SK-N-SH (cell line): ENCODE measurements at regions not wholly inside any gene's neighbourhood (a gene's known extent, or its start where the extent isn't known, plus 50 kb on each side); places are given as distances from the start of the nearest gene placed in this dataset.
A peak's percentile ranks its signal among the peaks of the same experiment; 100 is the strongest.

Source experiments
- CTCF ChIA-PET: fragments of 300-600, 350-600 bp; formaldehyde crosslinking; extraction: SDS; loops from one replicate; lab custom pipeline; 2021; lab: Yijun Ruan, JAX
- POLR2A ChIA-PET: fragments of 350-600 bp; sonication (Branson Sonifier 250); formaldehyde crosslinking; extraction: SDS; loops from one replicate; lab custom pipeline; 2020; ENCODE audit warnings: antibody characterized with exemption, inconsistent platforms; lab: Yijun Ruan, JAX
- DNase-seq: peaks from one replicate; pipeline ENCODE4 v3.0.0; 2012
- H2AFZ ChIP-seq: fragments of 200-600 bp; sonication (generic); 2 replicates; pipeline ENCODE4 v1.8.1; 2016; ENCODE audit warnings: antibody characterized with exemption, mild to moderate bottlenecking, low read depth
- H3F3A ChIP-seq: fragments of 200-600 bp; sonication (generic); replicated peaks from 2 replicates; pipeline ENCODE3; 2016; ENCODE audit warnings: antibody characterized with exemption, mild to moderate bottlenecking; ENCODE audit not compliant: insufficient read depth
- H3K27ac ChIP-seq, 2 experiments: fragments of 200-500 bp in 1 of 2; fragments of 200-600 bp in 1 of 2; sonication (Bioruptor generic) in 1 of 2; sonication (generic), shearing (Covaris generic) in 1 of 2; 2 replicates each; pipeline versions ENCODE4 v1.5.1 to v1.6.1; 2014 to 2016; ENCODE audit warnings: low read depth in 2 of 2, inconsistent platforms in 1 of 2, low read length in 1 of 2, mild to moderate bottlenecking in 1 of 2, mixed read lengths in 1 of 2
- H3K27me3 ChIP-seq: fragments of 200-600 bp; sonication (generic), shearing (Covaris generic); 2 replicates; pipeline ENCODE4 v1.6.1; 2016; ENCODE audit warnings: mixed run types; ENCODE audit not compliant: insufficient read depth
- H3K36me3 ChIP-seq, 2 experiments: fragments of 200-500 bp in 1 of 2; fragments of 200-600 bp in 1 of 2; sonication (Bioruptor generic) in 1 of 2; sonication (generic) in 1 of 2; replicated peaks in 1 of 2; 2 replicates each; pipeline versions ENCODE3 to v1.5.1; 2014 to 2016; ENCODE audit warnings: low read length in 1 of 2, mild to moderate bottlenecking in 1 of 2; ENCODE audit not compliant: insufficient read depth in 2 of 2, control insufficient read depth in 1 of 2
- H3K4me1 ChIP-seq, 2 experiments: fragments of 200-500 bp in 1 of 2; fragments of 200-600 bp in 1 of 2; sonication (Bioruptor generic) in 1 of 2; sonication (generic), shearing (Covaris generic) in 1 of 2; 2 replicates each; pipeline versions ENCODE4 v1.5.1 to v1.6.1; 2014 to 2016; ENCODE audit warnings: low read depth in 1 of 2, low read length in 1 of 2, mixed run types in 1 of 2; ENCODE audit not compliant: insufficient read depth in 2 of 2, control insufficient read depth in 1 of 2
- H3K4me2 ChIP-seq: fragments of 200-600 bp; sonication (generic), shearing (Covaris generic); 2 replicates; pipeline ENCODE4 v1.6.1; 2017; ENCODE audit warnings: mixed run types
- H3K4me3 ChIP-seq, 2 experiments: fragments of 200-500 bp in 1 of 2; fragments of 200-600 bp in 1 of 2; sonication (Bioruptor generic) in 1 of 2; sonication (generic), shearing (Covaris generic) in 1 of 2; 2 replicates each; pipeline versions ENCODE4 v1.5.1 to v1.8.1; 2014 to 2016; ENCODE audit warnings: low read depth in 2 of 2, inconsistent platforms in 1 of 2, low read length in 1 of 2, mild to moderate bottlenecking in 1 of 2, mixed read lengths in 1 of 2, moderate library complexity in 1 of 2
- H3K79me2 ChIP-seq: fragments of 200-600 bp; sonication (generic); 2 replicates; pipeline ENCODE4 v1.8.1; 2017; ENCODE audit warnings: mild to moderate bottlenecking; ENCODE audit not compliant: insufficient read depth
- H3K9ac ChIP-seq: fragments of 200-600 bp; sonication (generic); 2 replicates; pipeline ENCODE4 v1.6.1; 2017; ENCODE audit warnings: mixed run types
- H3K9me2 ChIP-seq: fragments of 200-600 bp; sonication (generic); 2 replicates; pipeline ENCODE4 v1.6.1; 2017; ENCODE audit warnings: mixed run types
- H3K9me3 ChIP-seq: fragments of 200-600 bp; sonication (generic); 2 replicates; pipeline ENCODE4 v1.6.1; 2017; ENCODE audit warnings: mixed run types, mild to moderate bottlenecking, moderate library complexity
- H4K20me1 ChIP-seq: fragments of 200-600 bp; sonication (generic); 2 replicates; pipeline ENCODE4 v1.6.1; 2017; ENCODE audit warnings: mild to moderate bottlenecking, mixed run types; ENCODE audit not compliant: insufficient read depth
- CTCF ChIP-seq: fragments of 200-600 bp; sonication (generic); IDR thresholded peaks from 2 replicates; pipeline ENCODE4 v1.6.1; 2017; ENCODE audit warnings: antibody characterized with exemption, mild to moderate bottlenecking, moderate library complexity
- ELF1 ChIP-seq: IDR thresholded peaks from 2 replicates; pipeline ENCODE4 v1.4.0; 2012
- FOXJ3 ChIP-seq: sonication (generic); formaldehyde crosslinking; IDR thresholded peaks from 2 replicates; pipeline ENCODE4 v1.5.1; 2020; ENCODE audit warnings: mild to moderate bottlenecking, missing genetic modification reagents
- FOXM1 ChIP-seq: IDR thresholded peaks from 2 replicates; pipeline ENCODE4 v1.4.0; 2012; ENCODE audit warnings: low read depth, mild to moderate bottlenecking
- GABPA ChIP-seq: IDR thresholded peaks from 2 replicates; pipeline ENCODE4 v1.4.0; 2012; ENCODE audit warnings: low read depth, mild to moderate bottlenecking
- MXI1 ChIP-seq: IDR thresholded peaks from 2 replicates; pipeline ENCODE4 v1.6.1; 2012; ENCODE audit warnings: mild to moderate bottlenecking, low read depth, low read length, improper control_type of control experiment
- PBX3 ChIP-seq: IDR thresholded peaks from 2 replicates; pipeline ENCODE4; 2012
- RXRA ChIP-seq: IDR thresholded peaks from 2 replicates; pipeline ENCODE4 v1.4.0; 2012; ENCODE audit warnings: low read depth, mild to moderate bottlenecking, borderline replicate concordance
- SIN3A ChIP-seq: IDR thresholded peaks from 2 replicates; pipeline ENCODE4 v1.6.1; 2012; ENCODE audit warnings: low read depth, mild to moderate bottlenecking, low read length, moderate library complexity, borderline replicate concordance
- SMC3 ChIP-seq: IDR thresholded peaks from 2 replicates; pipeline ENCODE4 v1.6.1; 2012; ENCODE audit warnings: low read depth, low read length, improper control_type of control experiment
- TAF1 ChIP-seq: IDR thresholded peaks from 2 replicates; pipeline ENCODE4 v1.6.1; 2012; ENCODE audit warnings: low read depth, mild to moderate bottlenecking, low read length, moderate library complexity, borderline replicate concordance
- TEAD4 ChIP-seq: IDR thresholded peaks from 2 replicates; pipeline ENCODE4 v1.4.0; 2012; ENCODE audit warnings: mild to moderate bottlenecking, borderline replicate concordance; ENCODE audit not compliant: insufficient read depth
- WGBS: methylation state at CpG from one replicate; pipeline ENCODE4 v1.1.6; 2017; ENCODE audit warnings: low lambda C conversion rate; 5-methylcytosine and 5-hydroxymethylcytosine counted together
- TF ChIP-seq, protein P1 (sequence below): IDR thresholded peaks from 2 replicates; pipeline ENCODE4 v1.4.0; 2012; ENCODE audit warnings: low read depth, borderline replicate concordance

DNA sequence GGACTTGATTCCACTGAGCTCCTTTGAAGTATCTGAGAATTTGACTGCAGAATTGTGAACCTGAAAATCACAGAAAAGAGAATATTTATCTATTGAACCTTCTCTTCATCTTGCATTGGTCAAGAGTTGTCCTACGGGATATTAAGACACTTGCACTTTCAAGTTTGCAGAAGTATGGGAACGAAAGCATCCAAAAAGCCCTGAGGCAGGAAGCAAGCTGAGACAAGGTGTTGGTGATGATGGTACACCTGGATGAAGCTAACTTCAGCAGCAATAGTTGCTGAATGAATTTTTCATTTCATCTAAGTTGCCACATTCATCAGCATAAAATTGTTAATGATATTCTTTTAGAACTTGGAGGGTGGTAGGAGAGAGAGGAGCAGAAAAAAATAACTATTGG lies 686.6 kb upstream of the ADAMTS5 start:
- Histone ChIP-seq H3K9me3 (no peaks in the 10 kb centered on the region), H3K9ac (no peak overlapping the region), H3K4me3 (no peak overlapping the region), H3K27me3 (no peaks in the 10 kb centered on the region), H2AFZ (no peak overlapping the region), H3K9me2 (no peaks in the 10 kb centered on the region; the same call in 1 of the 2 replicates), H3K4me2 (no peak overlapping the region), H4K20me1 (no peaks in the 10 kb centered on the region), H3K4me1 (peaks cover 0 to 3% of the 10 kb centered on the region in 2 experiments; a peak in 1 of 4 replicates), H3K36me3 (peaks cover 0 to 3% of the 10 kb centered on the region in 2 experiments), H3K79me2 (no peaks in the 10 kb centered on the region), H3F3A (peaks cover 5% of the 10 kb centered on the region), H3K27ac (no peak overlapping the region)
- no peak for DNase-seq
- ChIA-PET POLR2A (no interaction called here), CTCF (interaction anchor here (0.8 to 1.2 kb wide), 2 partner anchors 13 to 21 kb away, joined by 3 read pairs; no protein-coding TSS in a partner anchor)
- 63% methylated on average over 2 of the region's 2 CpGs for WGBS
- TF ChIP-seq, protein P1, sequence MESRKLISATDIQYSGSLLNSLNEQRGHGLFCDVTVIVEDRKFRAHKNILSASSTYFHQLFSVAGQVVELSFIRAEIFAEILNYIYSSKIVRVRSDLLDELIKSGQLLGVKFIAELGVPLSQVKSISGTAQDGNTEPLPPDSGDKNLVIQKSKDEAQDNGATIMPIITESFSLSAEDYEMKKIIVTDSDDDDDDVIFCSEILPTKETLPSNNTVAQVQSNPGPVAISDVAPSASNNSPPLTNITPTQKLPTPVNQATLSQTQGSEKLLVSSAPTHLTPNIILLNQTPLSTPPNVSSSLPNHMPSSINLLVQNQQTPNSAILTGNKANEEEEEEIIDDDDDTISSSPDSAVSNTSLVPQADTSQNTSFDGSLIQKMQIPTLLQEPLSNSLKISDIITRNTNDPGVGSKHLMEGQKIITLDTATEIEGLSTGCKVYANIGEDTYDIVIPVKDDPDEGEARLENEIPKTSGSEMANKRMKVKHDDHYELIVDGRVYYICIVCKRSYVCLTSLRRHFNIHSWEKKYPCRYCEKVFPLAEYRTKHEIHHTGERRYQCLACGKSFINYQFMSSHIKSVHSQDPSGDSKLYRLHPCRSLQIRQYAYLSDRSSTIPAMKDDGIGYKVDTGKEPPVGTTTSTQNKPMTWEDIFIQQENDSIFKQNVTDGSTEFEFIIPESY: no peak
- TF ChIP-seq FOXM1 (no peak), ELF1 (no peak), TAF1 (no peak), FOXJ3 (CRISPR knock-in tag) (no peak), TEAD4 (no peak)

DNA sequence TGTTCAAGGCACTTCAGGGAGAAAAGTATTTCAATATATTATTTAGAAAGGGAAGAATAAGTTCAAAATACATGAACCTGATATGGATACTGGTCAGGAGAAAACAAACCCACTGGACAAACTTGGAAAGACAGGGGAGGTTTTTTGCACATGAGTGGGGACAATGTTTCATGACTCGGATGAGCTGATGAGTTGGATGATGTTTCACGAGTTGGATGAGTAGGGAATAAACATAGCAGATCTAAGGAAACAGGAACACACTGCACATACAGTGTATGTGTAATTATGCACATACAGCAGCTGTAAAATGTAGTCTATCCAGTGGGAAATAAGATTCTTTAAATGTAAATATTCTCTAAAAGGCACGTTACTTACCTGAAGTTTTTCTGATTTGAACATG lies 682.9 kb upstream of the ADAMTS5 start:
- Histone ChIP-seq H3F3A (peaks cover 5% of the 10 kb centered on the region), H4K20me1 (no peaks in the 10 kb centered on the region), H3K9me2 (no peaks in the 10 kb centered on the region), H3K27me3 (no peaks in the 10 kb centered on the region), H3K27ac (peak overlapping the region in 1 of 2 experiments; percentile 94; a peak in 2 of 4 replicates), H3K9ac (peak overlapping the region; percentile 12; the same call in 1 of the 2 replicates), H2AFZ (no peak overlapping the region), H3K4me1 (peaks cover 0 to 6% of the 10 kb centered on the region in 2 experiments; a peak in 2 of 4 replicates), H3K4me2 (no peak overlapping the region), H3K4me3 (no peak overlapping the region), H3K36me3 (no peaks in the 10 kb centered on the region), H3K79me2 (no peaks in the 10 kb centered on the region), H3K9me3 (no peaks in the 10 kb centered on the region)
- CTCF ChIA-PET: interaction anchor here (1.5 kb wide), 1 partner anchor 15 kb away, joined by 3 read pairs; no protein-coding TSS in a partner anchor
- TF ChIP-seq GABPA (no peak), RXRA (no peak), SMC3 (no peak)
- no peak for DNase-seq
- WGBS: 88% methylated on average over 3 of the region's 3 CpGs
- POLR2A ChIA-PET: no interaction called here

DNA sequence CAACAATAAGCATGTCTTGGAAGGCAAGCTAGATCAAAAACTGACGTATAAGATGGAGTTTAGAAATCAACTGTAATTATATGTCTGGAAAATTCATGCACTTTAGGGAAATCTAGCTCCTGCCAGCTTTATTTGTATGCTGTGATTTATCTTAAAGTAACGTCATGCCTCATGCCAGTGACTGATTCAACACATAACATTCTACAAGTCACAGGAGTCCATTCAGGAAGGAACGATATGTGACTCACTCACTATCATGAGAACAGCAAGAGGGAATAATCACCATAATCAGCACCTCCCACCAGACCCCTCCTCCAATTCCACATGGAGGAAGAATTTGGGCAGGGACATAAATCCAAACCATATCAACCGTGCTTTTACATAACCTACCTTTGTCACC lies 682.4 kb upstream of the ADAMTS5 start:
- CTCF ChIA-PET: interaction anchor here (1.5 kb wide), 1 partner anchor 15 kb away, joined by 3 read pairs; no protein-coding TSS in a partner anchor
- DNase-seq: no peak
- no peaks in the 10 kb centered on the region for H3K9me2 ChIP-seq
- no peaks in the 10 kb centered on the region for H3K36me3 ChIP-seq
- POLR2A ChIA-PET: no interaction called here
- H2AFZ ChIP-seq: no peak overlapping the region
- peak overlapping the region; percentile 2; the same call in 1 of the 2 replicates for H3K4me2 ChIP-seq
- peaks cover 0 to 6% of the 10 kb centered on the region in 2 experiments; a peak in 2 of 4 replicates for H3K4me1 ChIP-seq
- peak overlapping the region; percentile 75 for H3K9ac ChIP-seq
- H3F3A ChIP-seq: peaks cover 5% of the 10 kb centered on the region
- H3K79me2 ChIP-seq: no peaks in the 10 kb centered on the region
- no peak overlapping the region for H3K4me3 ChIP-seq
- no peaks in the 10 kb centered on the region for H4K20me1 ChIP-seq
- H3K27me3 ChIP-seq: no peaks in the 10 kb centered on the region
- 30% methylated on average over 4 of the region's 4 CpGs for WGBS
- H3K9me3 ChIP-seq: no peaks in the 10 kb centered on the region
- H3K27ac ChIP-seq: peak overlapping the region in 1 of 2 experiments; percentile 94; a peak in 3 of 4 replicates
- TF ChIP-seq PBX3: peak; percentile 79
- no peak for TF ChIP-seq SIN3A
- TF ChIP-seq MXI1: no peak
- no peak for TF ChIP-seq FOXM1
- TF ChIP-seq CTCF: no peak
- TF ChIP-seq, protein P1: no peak
